ENCODE measurements at regions not wholly inside any gene's neighbourhood (a gene's known extent, or its start where the extent isn't known, plus 50 kb on each side); places are given as distances from the start of the nearest gene placed in this dataset.

DNA sequence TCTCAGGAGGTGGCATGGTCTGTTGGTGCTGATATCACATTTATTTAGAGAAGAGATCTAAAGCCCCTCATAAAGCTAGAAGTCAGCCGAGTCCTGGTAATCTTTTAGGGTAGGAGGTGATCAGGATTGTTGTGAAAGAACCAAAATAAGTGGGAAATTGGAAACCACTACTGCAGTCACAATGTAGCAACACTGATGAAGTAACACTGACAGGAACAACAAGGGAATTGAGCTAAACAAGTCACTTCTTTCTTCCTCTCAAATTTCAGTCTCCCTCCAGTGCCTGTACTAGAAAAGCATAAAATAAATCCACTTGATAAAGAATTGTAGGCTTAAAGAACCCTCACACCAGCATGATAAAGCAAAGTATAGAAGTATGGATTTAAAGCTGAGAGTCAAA lies 1509.0 kb downstream of the GRIK2 start:
- DNase-seq (ENCODE audit: low spot score), result no peak
- TF ChIP-seq YY1 (IDR thresholded peaks at IDR 0.05) (no peak), SP1 (IDR thresholded peaks at IDR 0.05) (no peak), FOXA2 (IDR thresholded peaks at IDR 0.05) (no peak), EGR1 (IDR thresholded peaks at IDR 0.05; ENCODE audit: low read depth in 2 of 2) (no peak), NR2F2 (IDR thresholded peaks at IDR 0.05) (no peak), JUND (IDR thresholded peaks at IDR 0.05) (no peak), TAF1 (conservative IDR thresholded peaks at IDR 0.05) (no peak), HNF4A (conservative IDR thresholded peaks at IDR 0.05) (no peak), FOXA1 (IDR thresholded peaks at IDR 0.05) (no peak), HNF4G (IDR thresholded peaks at IDR 0.05) (no peak), RAD21 (IDR thresholded peaks at IDR 0.05) (no peak), RXRA (IDR thresholded peaks at IDR 0.05) (no peak), GABPA (IDR thresholded peaks at IDR 0.05 in 1 of 2, conservative IDR thresholded peaks at IDR 0.05 in 1 of 2) (no peak)
- TF ChIP-seq, protein P1, sequence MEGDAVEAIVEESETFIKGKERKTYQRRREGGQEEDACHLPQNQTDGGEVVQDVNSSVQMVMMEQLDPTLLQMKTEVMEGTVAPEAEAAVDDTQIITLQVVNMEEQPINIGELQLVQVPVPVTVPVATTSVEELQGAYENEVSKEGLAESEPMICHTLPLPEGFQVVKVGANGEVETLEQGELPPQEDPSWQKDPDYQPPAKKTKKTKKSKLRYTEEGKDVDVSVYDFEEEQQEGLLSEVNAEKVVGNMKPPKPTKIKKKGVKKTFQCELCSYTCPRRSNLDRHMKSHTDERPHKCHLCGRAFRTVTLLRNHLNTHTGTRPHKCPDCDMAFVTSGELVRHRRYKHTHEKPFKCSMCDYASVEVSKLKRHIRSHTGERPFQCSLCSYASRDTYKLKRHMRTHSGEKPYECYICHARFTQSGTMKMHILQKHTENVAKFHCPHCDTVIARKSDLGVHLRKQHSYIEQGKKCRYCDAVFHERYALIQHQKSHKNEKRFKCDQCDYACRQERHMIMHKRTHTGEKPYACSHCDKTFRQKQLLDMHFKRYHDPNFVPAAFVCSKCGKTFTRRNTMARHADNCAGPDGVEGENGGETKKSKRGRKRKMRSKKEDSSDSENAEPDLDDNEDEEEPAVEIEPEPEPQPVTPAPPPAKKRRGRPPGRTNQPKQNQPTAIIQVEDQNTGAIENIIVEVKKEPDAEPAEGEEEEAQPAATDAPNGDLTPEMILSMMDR (IDR thresholded peaks at IDR 0.05; ENCODE audit: low read depth, low read length, missing input control), result no peak
- TF ChIP-seq, protein P2, sequence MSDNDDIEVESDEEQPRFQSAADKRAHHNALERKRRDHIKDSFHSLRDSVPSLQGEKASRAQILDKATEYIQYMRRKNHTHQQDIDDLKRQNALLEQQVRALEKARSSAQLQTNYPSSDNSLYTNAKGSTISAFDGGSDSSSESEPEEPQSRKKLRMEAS (IDR thresholded peaks at IDR 0.05), result no peak
- TF ChIP-seq, protein P3, sequence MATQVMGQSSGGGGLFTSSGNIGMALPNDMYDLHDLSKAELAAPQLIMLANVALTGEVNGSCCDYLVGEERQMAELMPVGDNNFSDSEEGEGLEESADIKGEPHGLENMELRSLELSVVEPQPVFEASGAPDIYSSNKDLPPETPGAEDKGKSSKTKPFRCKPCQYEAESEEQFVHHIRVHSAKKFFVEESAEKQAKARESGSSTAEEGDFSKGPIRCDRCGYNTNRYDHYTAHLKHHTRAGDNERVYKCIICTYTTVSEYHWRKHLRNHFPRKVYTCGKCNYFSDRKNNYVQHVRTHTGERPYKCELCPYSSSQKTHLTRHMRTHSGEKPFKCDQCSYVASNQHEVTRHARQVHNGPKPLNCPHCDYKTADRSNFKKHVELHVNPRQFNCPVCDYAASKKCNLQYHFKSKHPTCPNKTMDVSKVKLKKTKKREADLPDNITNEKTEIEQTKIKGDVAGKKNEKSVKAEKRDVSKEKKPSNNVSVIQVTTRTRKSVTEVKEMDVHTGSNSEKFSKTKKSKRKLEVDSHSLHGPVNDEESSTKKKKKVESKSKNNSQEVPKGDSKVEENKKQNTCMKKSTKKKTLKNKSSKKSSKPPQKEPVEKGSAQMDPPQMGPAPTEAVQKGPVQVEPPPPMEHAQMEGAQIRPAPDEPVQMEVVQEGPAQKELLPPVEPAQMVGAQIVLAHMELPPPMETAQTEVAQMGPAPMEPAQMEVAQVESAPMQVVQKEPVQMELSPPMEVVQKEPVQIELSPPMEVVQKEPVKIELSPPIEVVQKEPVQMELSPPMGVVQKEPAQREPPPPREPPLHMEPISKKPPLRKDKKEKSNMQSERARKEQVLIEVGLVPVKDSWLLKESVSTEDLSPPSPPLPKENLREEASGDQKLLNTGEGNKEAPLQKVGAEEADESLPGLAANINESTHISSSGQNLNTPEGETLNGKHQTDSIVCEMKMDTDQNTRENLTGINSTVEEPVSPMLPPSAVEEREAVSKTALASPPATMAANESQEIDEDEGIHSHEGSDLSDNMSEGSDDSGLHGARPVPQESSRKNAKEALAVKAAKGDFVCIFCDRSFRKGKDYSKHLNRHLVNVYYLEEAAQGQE (IDR thresholded peaks at IDR 0.05), result no peak
- TF ChIP-seq, protein P4, sequence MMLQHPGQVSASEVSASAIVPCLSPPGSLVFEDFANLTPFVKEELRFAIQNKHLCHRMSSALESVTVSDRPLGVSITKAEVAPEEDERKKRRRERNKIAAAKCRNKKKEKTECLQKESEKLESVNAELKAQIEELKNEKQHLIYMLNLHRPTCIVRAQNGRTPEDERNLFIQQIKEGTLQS (IDR thresholded peaks at IDR 0.05), result no peak
- TF ChIP-seq, protein P5, sequence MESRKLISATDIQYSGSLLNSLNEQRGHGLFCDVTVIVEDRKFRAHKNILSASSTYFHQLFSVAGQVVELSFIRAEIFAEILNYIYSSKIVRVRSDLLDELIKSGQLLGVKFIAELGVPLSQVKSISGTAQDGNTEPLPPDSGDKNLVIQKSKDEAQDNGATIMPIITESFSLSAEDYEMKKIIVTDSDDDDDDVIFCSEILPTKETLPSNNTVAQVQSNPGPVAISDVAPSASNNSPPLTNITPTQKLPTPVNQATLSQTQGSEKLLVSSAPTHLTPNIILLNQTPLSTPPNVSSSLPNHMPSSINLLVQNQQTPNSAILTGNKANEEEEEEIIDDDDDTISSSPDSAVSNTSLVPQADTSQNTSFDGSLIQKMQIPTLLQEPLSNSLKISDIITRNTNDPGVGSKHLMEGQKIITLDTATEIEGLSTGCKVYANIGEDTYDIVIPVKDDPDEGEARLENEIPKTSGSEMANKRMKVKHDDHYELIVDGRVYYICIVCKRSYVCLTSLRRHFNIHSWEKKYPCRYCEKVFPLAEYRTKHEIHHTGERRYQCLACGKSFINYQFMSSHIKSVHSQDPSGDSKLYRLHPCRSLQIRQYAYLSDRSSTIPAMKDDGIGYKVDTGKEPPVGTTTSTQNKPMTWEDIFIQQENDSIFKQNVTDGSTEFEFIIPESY (IDR thresholded peaks at IDR 0.05), result no peak
- H3K36me3 ChIP-seq (ENCODE audit: control insufficient read depth in 4 of 4, insufficient read depth in 3 of 4, low read depth in 1 of 4, low read length in 3 of 4), result no peaks in the 10 kb centered on the region
- peaks cover 0 to 1% (median 0%) of the 10 kb centered on the region in 4 donors for H3K27me3 ChIP-seq (ENCODE audit: control insufficient read depth in 4 of 4, insufficient read depth in 4 of 4, low read length in 3 of 4)
- 22% methylated on average over 1 of the region's 1 CpG for WGBS
- H3K9me3 ChIP-seq (ENCODE audit: control insufficient read depth in 4 of 4, low read length in 3 of 4), result peaks cover 0 to 2% (median 0%) of the 10 kb centered on the region in 4 donors
- no peak overlapping the region for H3K9ac ChIP-seq (ENCODE audit: low read depth in 1 of 2, low read length in 2 of 2)
- H3K4me1 ChIP-seq (ENCODE audit: control insufficient read depth in 4 of 4, insufficient read depth in 4 of 4, low read length in 3 of 4), result no peaks in the 10 kb centered on the region
- H3K4me3 ChIP-seq (ENCODE audit: low read depth in 1 of 3, low read length in 3 of 3), result no peak overlapping the region
- H3K27ac ChIP-seq (ENCODE audit: low read depth in 1 of 2, low read length in 2 of 2), result no peak overlapping the region

Measured in liver (tissue), 8 donors.